Activated naive CD8-positive, alpha-beta T cell treated with anti-CD3 and anti-CD28 coated beads, Interleukin-2, amount 10 ng/mL, durations not matched to agents 7 days and 5 days (primary cell): ENCODE measurements at regions not wholly inside any gene's neighbourhood (a gene's known extent, or its start where the extent isn't known, plus 50 kb on each side); places are given as distances from the start of the nearest gene placed in this dataset.

ENCODE experiments used
- ATAC-seq: fragments of 150-1000 bp; cut with Tn5 transposase; one replicate; pipeline ENCODE4 v1.10.0; 2021; ENCODE audit warnings: low read depth, moderate library complexity
- POLR2A ChIA-PET: fragments of 350-600 bp; sonication (Branson Sonifier 250); formaldehyde crosslinking; loops from one replicate; lab custom pipeline; 2021; ENCODE audit warnings: antibody characterized with exemption; lab: Charles Lee
- DNase-seq: peaks from one replicate; pipeline ENCODE4 v3.0.0; 2021
- H3K27ac Mint-ChIP-seq: one replicate; pipeline ENCODE4 v1.8.0; 2022; ENCODE audit warnings: mild to moderate bottlenecking, mixed read lengths
- H3K27me3 Mint-ChIP-seq: one replicate; pipeline ENCODE4 v1.8.0; 2022; ENCODE audit warnings: mild to moderate bottlenecking, moderate library complexity, mixed read lengths
- H3K36me3 Mint-ChIP-seq: one replicate; pipeline ENCODE4 v1.8.0; 2021; ENCODE audit warnings: mild to moderate bottlenecking, mixed read lengths
- H3K4me1 Mint-ChIP-seq: one replicate; pipeline ENCODE4 v1.8.0; 2021; ENCODE audit warnings: mixed read lengths
- H3K4me3 Mint-ChIP-seq: one replicate; pipeline ENCODE4 v1.8.0; 2022; ENCODE audit warnings: mild to moderate bottlenecking, moderate library complexity, mixed read lengths
- H3K9me3 Mint-ChIP-seq: one replicate; pipeline ENCODE4 v1.8.0; 2021; ENCODE audit warnings: mixed read lengths

GRCh38 chr4:179543771-179544170 is 2101.5 kb upstream of the AGA start:
- no peak overlapping the region for H3K4me3 Mint-ChIP-seq
- no peaks in the 10 kb centered on the region for H3K27me3 Mint-ChIP-seq

DNA sequence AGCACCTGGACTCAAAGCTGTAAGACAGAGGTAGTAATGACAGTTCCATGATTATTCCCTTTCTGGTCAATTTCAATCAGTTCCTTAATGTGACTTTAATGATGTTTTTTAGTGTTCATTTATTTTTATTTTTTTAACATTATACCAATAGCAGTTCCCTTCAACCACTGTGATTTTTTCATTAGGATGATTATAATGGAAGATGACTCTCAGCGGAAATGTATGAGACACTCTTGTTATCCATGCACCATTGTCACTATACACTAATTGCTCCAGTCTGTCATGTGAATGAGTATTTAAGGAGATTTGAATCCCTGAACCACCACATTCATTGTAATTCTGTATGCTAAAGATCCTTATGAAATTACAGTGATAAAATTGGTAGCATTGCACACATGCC is 2102.3 kb upstream of the AGA start:
- peaks cover 13% of the 10 kb centered on the region for H3K9me3 Mint-ChIP-seq
- no peak overlapping the region for H3K27ac Mint-ChIP-seq
- POLR2A ChIA-PET, result no interaction called here
- no peaks in the 10 kb centered on the region for H3K36me3 Mint-ChIP-seq
- DNase-seq, result no peak
- H3K4me3 Mint-ChIP-seq, result no peak overlapping the region
- no peaks in the 10 kb centered on the region for H3K4me1 Mint-ChIP-seq
- no peak for ATAC-seq
- no peaks in the 10 kb centered on the region for H3K27me3 Mint-ChIP-seq

More at GRCh38 chr4:179543771-179544170, 2101.5 kb upstream of the AGA start:
- DNase-seq, result no peak
- POLR2A ChIA-PET, result no interaction called here
- Mint-ChIP-seq H3K4me1 (no peaks in the 10 kb centered on the region), H3K36me3 (no peaks in the 10 kb centered on the region), H3K27ac (no peak overlapping the region), H3K9me3 (peaks cover 13% of the 10 kb centered on the region)
- no peak for ATAC-seq

- ATAC-seq (no peak), DNase-seq (no peak)
- Mint-ChIP-seq H3K27me3 (no peaks in the 10 kb centered on the region), H3K27ac (no peak overlapping the region), H3K36me3 (no peaks in the 10 kb centered on the region), H3K9me3 (peaks cover 8% of the 10 kb centered on the region), H3K4me1 (no peaks in the 10 kb centered on the region), H3K4me3 (no peak overlapping the region)
- POLR2A ChIA-PET, result no interaction called here
Observed at GRCh38 chr4:179552131-179552530, 2109.9 kb upstream of the AGA start.

DNA sequence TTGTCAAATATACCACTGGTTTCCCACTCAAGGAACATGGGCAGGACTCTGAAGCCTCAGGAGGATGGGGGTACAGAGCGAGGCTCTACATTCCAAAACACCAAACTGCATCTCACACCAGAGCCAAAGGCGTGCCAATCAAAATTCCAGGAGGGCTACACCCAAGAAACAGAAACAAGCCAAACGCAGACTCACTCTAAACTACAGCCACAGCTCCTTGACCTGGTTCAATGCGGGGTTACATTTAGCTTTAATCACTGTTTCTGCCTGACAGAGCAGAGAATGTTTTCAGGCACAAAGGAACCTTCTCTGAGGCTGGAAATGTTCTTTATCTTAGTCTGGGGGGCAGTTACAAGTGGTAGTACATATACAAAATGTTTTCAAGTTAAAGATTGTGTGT is 2121.5 kb upstream of the AGA start:
- no peaks in the 10 kb centered on the region for H3K36me3 Mint-ChIP-seq
- no peaks in the 10 kb centered on the region for H3K4me1 Mint-ChIP-seq
- no peak overlapping the region for H3K4me3 Mint-ChIP-seq
- no peak overlapping the region for H3K27ac Mint-ChIP-seq
- H3K27me3 Mint-ChIP-seq, result no peaks in the 10 kb centered on the region
- H3K9me3 Mint-ChIP-seq, result peaks cover 3% of the 10 kb centered on the region
- ATAC-seq (no peak), DNase-seq (no peak)
- POLR2A ChIA-PET, result no interaction called here

- no peak for ATAC-seq
- H3K36me3 Mint-ChIP-seq, result no peaks in the 10 kb centered on the region
- no peak overlapping the region for H3K4me3 Mint-ChIP-seq
- H3K27me3 Mint-ChIP-seq, result no peaks in the 10 kb centered on the region
- POLR2A ChIA-PET, result no interaction called here
- H3K9me3 Mint-ChIP-seq, result peaks cover 3% of the 10 kb centered on the region
- no peak for DNase-seq
- no peak overlapping the region for H3K27ac Mint-ChIP-seq
- no peaks in the 10 kb centered on the region for H3K4me1 Mint-ChIP-seq
Observed at GRCh38 chr4:179569549-179569948, 2127.3 kb upstream of the AGA start.

- H3K9me3 Mint-ChIP-seq, result peaks cover 5% of the 10 kb centered on the region
- H3K27me3 Mint-ChIP-seq, result no peaks in the 10 kb centered on the region
- H3K27ac Mint-ChIP-seq, result no peak overlapping the region
- no peak overlapping the region for H3K4me3 Mint-ChIP-seq
- H3K4me1 Mint-ChIP-seq, result no peaks in the 10 kb centered on the region
- no peaks in the 10 kb centered on the region for H3K36me3 Mint-ChIP-seq
- DNase-seq (no peak), ATAC-seq (no peak)
- POLR2A ChIA-PET, result no interaction called here
Observed at GRCh38 chr4:179582164-179582905, 2140.1 kb upstream of the AGA start.

DNA sequence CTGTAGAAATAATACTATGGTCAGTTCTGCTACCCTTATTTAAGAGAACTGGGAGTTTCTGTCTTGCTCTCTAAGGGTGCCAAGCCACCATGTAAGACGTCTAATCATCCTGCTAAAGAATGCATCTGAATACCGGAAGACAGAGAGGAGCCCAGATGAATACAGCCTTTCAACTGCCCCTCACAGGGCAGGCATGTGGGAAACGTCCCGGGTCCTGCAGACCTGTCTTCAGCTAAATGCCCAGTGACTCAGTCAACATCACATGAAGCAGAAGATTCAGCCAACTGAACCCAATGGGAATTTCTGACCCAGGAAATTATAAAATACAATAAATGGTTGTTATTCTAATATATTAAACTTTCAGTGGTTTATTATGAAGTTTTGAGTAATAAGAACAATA is 2141.0 kb upstream of the AGA start:
- no peaks in the 10 kb centered on the region for H3K4me1 Mint-ChIP-seq
- H3K27me3 Mint-ChIP-seq, result no peaks in the 10 kb centered on the region
- DNase-seq, result no peak
- no peaks in the 10 kb centered on the region for H3K36me3 Mint-ChIP-seq
- H3K9me3 Mint-ChIP-seq, result peaks cover 5% of the 10 kb centered on the region
- POLR2A ChIA-PET, result no interaction called here
- H3K4me3 Mint-ChIP-seq, result no peak overlapping the region
- no peak overlapping the region for H3K27ac Mint-ChIP-seq
- ATAC-seq, result no peak

DNA sequence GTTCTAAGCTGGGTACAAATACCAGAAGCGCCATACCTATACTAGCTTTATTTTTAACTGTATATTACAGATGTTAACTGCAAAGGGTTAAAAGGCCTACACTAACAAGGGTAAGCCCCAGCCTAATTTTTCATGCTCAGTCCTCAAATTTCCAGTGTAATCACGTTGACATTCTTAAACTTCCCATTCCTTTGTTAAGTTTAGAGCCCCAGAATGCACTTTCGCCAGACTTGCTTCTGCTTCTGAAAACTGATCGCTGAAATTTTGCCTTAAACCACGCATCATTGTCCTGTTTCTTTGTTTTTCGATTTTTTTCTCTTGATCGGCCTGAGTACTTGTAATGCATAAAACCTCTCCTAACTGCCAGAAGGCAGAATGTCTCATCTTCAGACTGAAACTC is 2141.9 kb upstream of the AGA start:
- no peaks in the 10 kb centered on the region for H3K27me3 Mint-ChIP-seq
- ATAC-seq (no peak), DNase-seq (no peak)
- H3K4me3 Mint-ChIP-seq, result no peak overlapping the region
- peaks cover 4% of the 10 kb centered on the region for H3K9me3 Mint-ChIP-seq
- H3K27ac Mint-ChIP-seq, result no peak overlapping the region
- POLR2A ChIA-PET, result no interaction called here
- no peaks in the 10 kb centered on the region for H3K36me3 Mint-ChIP-seq
- no peaks in the 10 kb centered on the region for H3K4me1 Mint-ChIP-seq

GRCh38 chr4:179585761-179586160 is 2143.5 kb upstream of the AGA start:
- POLR2A ChIA-PET, result no interaction called here
- H3K36me3 Mint-ChIP-seq, result no peaks in the 10 kb centered on the region
- no peak for ATAC-seq

DNA sequence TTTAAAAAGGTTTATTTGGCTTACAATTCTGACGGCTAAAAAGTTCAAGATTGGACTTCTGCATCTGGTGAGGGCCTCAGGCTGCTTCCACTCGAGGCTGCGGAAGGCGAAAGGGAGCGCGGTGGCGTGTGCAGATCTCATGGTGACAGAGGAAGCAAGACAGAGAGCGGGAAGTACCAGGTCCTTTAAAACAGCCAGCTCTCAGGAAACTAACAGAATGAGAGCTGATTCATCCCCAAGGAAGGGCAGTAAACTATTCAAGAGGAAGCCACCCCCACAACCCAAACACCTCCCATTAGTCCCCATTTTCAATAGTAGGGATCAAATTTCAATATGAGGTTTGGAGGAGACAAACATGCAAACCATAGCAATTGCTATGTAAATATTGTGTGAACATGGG is 2144.2 kb upstream of the AGA start:
- Mint-ChIP-seq H3K27me3 (no peaks in the 10 kb centered on the region), H3K4me3 (no peak overlapping the region), H3K36me3 (no peaks in the 10 kb centered on the region), H3K27ac (no peak overlapping the region), H3K4me1 (no peaks in the 10 kb centered on the region), H3K9me3 (peaks cover 2% of the 10 kb centered on the region)
- no peak for DNase-seq
- ATAC-seq, result no peak
- POLR2A ChIA-PET, result no interaction called here

More at GRCh38 chr4:179585761-179586160, 2143.5 kb upstream of the AGA start:
- no peak for DNase-seq
- no peaks in the 10 kb centered on the region for H3K27me3 Mint-ChIP-seq
- no peak overlapping the region for H3K4me3 Mint-ChIP-seq
- H3K27ac Mint-ChIP-seq, result no peak overlapping the region
- H3K9me3 Mint-ChIP-seq, result peaks cover 2% of the 10 kb centered on the region
- no peaks in the 10 kb centered on the region for H3K4me1 Mint-ChIP-seq

DNA sequence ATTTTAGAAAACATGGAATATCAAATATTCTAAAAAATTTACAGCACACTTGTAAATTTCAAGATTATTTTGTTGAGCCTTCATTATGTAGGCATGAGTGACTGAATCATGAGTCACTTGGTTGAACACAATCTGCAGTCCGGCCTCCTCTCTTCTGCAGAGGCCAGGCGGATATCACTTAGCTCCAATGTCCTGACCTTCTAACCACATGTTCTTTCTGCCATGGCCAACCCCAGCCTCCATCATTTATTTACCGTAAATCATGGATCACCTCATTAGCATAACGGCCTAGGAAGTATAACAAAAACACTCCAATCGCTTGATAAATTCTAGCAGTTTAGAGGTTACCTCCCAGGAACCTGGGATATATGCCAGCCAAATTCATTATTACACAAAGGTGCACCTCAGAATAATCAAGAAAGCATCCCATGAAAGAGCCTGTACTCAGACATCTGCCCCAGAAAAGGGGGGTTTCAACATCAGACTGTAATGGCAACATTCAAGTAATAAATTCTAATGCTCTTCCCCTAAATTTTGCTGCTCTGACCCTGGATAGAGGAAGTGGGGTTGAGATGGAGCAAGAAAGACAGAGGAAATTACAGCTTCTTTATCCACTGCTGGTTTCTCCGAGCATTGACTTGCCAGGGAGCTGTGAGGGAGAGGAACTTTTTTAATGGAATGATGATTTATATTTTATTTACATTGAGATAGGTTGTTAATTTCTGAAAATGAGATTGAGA is 2153.6 kb upstream of the AGA start:
- no peak for DNase-seq
- Mint-ChIP-seq H3K27me3 (no peaks in the 10 kb centered on the region), H3K4me3 (no peak overlapping the region), H3K4me1 (no peaks in the 10 kb centered on the region), H3K36me3 (no peaks in the 10 kb centered on the region), H3K9me3 (no peaks in the 10 kb centered on the region), H3K27ac (no peak overlapping the region)
- no peak for ATAC-seq
- POLR2A ChIA-PET, result no interaction called here

GRCh38 chr4:179596621-179597020 is 2154.4 kb upstream of the AGA start:
- ATAC-seq (no peak), DNase-seq (no peak)
- Mint-ChIP-seq H3K9me3 (no peaks in the 10 kb centered on the region), H3K4me3 (no peak overlapping the region), H3K36me3 (no peaks in the 10 kb centered on the region), H3K27ac (no peak overlapping the region), H3K27me3 (no peaks in the 10 kb centered on the region), H3K4me1 (no peaks in the 10 kb centered on the region)
- POLR2A ChIA-PET, result no interaction called here

- no peaks in the 10 kb centered on the region for H3K36me3 Mint-ChIP-seq
- H3K27ac Mint-ChIP-seq, result no peak overlapping the region
- no peak overlapping the region for H3K4me3 Mint-ChIP-seq
- H3K9me3 Mint-ChIP-seq, result no peaks in the 10 kb centered on the region
- POLR2A ChIA-PET, result no interaction called here
- DNase-seq (no peak), ATAC-seq (no peak)
- no peaks in the 10 kb centered on the region for H3K27me3 Mint-ChIP-seq
- H3K4me1 Mint-ChIP-seq, result no peaks in the 10 kb centered on the region
Observed at GRCh38 chr4:179597301-179597700, 2155.1 kb upstream of the AGA start.

DNA sequence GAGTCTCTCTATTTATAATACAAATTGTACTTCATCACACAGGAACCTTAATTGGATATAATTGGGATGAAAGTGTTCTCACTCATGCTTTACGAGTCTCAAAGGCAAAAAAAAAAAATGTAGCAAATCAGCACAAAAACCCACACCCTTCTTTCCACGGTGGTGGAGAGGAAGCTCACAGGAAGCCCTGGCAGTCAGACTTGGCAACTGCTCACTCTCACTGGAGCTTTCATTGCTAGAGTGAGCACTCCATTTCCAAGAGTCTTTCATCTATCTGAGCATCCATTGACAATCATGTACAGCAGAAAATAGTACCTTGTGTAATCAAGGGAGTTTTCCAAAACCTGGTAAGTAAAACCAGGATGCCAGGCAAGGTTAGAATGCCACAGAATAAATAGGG is 2159.4 kb upstream of the AGA start:
- ATAC-seq, result no peak
- Mint-ChIP-seq H3K4me3 (no peak overlapping the region), H3K4me1 (no peaks in the 10 kb centered on the region), H3K36me3 (no peaks in the 10 kb centered on the region), H3K27me3 (no peaks in the 10 kb centered on the region), H3K27ac (no peak overlapping the region), H3K9me3 (no peaks in the 10 kb centered on the region)
- DNase-seq, result no peak
- POLR2A ChIA-PET, result no interaction called here
